Dermis microvascular lymphatic vessel endothelial cell (primary cell): ENCODE measurements at regions not wholly inside any gene's neighbourhood (a gene's known extent, or its start where the extent isn't known, plus 50 kb on each side); places are given as distances from the start of the nearest gene placed in this dataset.
"Not testable (repeated sequence)": the region's sequence is repeated elsewhere in the genome, so short reads cannot be mapped to it uniquely, and the experiment has no call there.

Source experiments
- DNase-seq, 2 donors: peaks; one replicate each; pipeline versions ENCODE4 v3.0.0 to v3.0.0-alpha.2; 2010; ENCODE audit warnings: low read depth in 2 of 2

DNA sequence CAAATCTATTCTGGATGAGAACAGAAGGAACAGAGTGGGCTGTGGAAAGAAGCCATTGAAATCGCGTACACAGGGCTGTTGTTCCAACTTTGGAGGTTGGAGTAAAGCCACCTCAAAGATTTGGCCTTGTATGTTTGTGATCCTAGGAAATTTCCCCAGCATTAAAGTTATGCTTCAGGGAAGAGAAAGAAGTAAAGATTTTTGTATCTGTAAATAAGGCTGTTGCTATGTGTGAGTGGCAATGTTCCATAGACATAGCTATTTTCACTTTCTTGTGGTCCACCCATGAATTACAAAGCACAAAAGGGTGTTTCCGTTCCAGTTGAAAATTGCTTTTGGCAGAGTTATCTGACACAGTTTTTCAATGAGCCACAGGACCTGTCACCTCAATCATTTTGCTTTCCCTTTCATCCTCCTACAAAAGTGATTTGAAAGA lies 321.3 kb downstream of the TFAP2B start:
- no peak for DNase-seq

DNA sequence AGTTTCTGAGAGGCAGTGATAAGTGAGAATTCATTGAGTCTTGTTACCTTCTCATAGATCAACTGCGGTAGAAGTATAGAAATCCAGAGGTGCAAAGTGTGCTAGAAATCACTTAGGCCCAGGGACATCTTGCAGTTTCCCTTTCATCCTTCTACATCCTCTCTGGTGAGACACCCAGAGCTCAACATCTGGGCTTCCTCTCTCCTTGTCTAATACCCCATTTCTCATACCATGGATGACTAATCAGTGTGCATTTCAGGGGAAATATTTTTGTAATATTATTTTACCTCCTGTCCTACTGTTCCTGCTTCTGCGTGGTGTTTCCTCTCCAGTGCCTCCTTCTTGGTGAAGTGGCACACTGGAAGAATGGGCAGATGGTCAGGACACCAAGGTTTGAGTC lies 322.4 kb downstream of the TFAP2B start:
- DNase-seq: no peak

DNA sequence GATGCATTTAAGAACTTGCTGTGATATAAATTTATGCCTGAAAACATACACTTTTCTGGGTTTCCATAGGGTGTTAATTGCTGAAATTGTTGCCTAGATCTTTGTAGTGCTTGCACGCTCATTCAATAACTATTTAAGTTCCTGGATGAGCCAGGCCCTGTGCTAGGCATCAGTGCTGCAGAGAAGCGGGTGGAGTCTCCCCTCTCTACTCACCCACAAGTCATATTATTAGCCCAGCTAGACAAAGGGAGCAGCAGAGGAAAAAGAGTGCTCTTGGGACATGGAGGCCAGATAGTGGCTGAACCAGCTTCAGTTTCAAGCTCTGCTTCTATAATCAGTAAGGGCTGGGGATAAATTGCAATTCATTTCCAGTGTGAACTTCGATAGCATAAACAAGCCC lies 329.1 kb downstream of the TFAP2B start:
- no peak for DNase-seq

DNA sequence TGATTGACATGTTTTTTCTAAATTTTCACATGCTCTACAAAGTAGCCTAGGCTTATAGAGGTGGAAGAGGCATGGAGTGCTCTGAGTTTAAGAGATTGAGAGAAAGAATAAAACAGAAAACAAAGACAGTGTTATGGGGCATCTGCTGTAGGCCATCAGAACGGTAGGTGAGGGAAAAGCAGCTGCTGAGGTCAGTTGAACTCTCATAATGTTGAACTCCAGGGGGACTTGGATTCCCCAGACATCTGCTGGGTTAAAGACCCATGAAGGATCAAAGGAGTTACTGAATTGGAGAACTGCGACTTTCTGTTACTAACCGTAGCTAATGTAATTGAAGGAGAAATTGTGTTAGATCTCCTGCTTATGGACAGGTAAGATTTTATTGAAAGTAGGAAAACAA lies 333.9 kb downstream of the TFAP2B start:
- DNase-seq: no peak

DNA sequence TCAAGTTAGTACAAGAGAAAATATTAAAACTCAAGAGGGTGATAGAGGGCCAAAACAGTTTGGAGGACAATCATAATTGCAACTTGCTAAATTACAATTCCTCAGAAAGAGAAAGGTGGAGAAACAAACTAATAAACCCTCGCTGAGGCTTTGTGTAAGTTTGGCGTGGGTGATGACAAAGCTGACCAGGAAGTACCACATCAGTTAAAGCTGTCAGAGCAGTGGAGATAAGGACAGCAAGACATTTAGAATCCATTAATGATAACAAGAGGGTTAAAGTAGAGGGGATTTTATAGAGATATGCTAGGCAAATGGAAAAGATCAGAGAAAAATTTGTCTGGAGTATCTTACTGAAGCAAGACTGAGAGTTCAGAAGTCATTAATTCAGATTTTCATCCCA lies 334.4 kb downstream of the TFAP2B start:
- no peak for DNase-seq

DNA sequence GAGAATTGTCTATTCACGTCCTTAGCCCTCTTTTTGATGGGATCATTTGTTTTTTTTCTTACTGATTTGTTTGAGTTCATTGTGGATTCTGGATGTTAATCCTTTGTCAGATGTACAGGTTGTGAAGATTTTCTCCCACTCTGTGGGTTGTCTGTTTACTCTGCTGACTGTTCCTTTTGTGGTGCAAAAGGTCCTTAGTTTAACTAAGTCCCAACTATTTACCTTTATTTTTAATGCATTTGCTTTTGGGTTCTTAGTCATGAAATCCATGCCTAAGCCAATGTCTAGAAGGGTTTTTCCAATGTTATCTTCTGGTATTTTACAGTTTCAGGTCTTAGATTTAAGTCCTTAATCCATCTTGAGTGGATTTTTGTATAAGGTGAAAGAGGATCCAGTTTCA lies 336.3 kb downstream of the TFAP2B start:
- DNase-seq: not testable (repeated sequence)

DNA sequence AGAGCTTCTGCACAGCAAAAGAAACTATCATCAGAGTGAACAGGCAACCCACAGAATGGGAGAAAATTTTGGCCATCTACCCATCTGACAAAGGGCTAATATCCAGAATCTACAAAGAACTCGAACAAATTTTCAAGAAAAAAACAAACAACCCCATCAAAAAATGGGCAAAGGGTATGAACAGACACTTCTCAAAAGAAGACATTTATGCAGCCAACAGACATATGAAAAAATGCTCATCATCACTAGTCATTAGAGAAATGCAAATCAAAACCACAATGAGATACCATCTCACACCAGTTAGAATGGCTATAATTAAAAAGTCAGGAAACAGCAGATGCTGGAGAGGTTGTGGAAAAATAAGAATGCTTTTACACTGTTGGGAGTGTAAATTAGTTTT lies 340.6 kb downstream of the TFAP2B start:
- DNase-seq: not testable (repeated sequence)

DNA sequence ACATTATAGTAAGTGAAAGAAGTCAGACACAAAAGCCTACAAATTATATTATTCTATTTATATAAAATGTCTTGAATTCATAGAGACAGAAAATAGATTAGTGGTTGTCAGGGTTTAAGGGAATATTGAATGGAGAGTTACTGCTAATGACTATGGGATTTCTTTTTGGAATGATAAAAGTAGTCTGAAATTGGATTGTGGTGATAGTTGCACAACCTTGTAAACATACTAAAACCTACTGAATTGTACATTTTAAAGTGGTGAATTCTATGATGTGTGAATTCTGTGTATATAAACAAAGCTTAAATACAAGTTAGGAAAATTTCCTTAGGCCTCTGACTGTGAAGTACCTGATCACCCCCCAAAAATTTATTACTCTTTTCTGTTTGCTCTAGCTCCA lies 343.1 kb downstream of the TFAP2B start:
- no peak for DNase-seq

DNA sequence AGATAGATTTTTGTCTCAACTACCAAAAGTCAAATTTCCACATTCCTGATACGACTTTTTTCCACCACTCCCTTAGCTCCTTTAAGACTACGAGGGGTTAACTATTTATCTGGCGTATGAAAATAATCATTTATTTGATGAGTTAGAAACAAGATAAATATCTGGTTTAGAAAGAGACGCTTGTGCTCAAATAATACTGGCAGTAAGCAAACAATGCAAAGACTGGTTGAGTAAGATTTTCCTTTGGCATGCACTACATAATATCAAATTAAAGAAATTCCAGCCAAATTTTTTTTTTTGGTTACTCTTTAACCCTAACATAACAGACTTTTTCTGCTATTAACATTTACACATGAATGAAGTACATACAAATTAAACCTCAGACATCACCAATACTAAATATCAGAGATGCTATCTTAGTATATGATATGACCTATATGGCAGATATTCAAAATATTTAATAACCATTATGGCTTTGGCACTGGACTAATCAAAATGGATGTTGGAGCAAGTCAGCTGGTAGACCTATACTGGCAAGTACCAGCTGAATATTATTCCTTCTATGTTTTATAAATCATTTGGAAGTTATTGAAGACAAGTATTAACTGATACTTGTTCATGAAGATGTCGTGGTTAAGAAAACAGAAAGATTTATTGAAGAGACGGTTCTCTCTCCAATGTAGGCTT lies 345.3 kb downstream of the TFAP2B start:
- no peak for DNase-seq

DNA sequence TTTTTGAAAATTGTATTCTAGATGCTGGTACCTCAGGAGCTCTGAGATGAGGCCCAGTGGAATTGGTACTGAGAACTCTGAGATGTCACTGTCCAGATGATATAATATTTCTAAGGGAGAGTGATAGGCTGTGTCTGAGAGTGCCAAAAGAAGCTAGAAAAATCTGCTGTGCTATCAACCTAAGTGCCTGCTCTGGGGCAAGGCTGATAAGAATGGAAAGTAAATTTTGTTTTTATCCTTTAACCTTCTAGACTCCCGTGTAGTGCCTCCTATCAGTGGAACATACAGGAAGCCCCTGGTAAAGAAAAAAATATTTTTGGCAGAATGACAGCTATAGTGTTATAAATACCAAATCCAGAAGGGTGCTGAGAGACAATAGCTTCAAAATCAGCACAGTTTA lies 348.2 kb downstream of the TFAP2B start:
- DNase-seq: no peak

DNA sequence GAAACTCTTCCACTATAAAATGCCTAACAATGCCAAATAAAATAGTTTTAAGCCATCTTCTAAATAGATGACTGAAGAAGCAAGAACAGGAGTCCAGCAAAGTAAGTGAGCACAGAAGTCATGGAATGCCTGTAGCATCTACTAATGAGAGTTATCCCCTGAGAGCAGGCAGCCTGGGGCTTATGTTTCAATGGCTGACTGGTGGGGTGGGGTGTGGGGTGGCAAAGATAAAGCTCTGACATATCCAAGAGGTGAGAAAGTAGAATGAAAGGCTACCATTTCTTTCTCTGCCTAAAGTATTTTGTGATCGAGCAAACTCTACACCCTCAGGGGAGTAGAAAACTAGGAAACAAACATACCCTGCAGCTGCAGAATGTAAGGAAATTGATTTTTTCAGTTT lies 348.8 kb downstream of the TFAP2B start:
- no peak for DNase-seq

DNA sequence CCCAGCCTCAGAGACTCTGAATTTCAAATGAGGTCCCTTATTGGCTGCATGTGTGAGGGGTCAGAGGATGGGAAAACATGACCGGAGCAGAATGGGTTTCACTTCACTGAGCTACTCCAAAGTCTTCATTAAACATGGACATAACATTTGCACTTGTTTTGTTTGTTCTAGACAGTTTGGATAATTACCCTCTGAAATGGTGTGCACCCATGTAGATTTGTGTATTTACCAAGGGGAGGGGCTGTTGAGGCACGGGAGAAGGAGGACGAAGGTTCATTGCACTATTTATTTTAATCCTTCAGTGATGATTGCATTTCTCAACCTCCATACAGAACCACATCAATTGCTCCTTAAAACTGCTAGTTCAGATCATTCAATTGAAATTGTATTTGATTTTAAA lies 364.2 kb downstream of the TFAP2B start:
- DNase-seq: no peak

DNA sequence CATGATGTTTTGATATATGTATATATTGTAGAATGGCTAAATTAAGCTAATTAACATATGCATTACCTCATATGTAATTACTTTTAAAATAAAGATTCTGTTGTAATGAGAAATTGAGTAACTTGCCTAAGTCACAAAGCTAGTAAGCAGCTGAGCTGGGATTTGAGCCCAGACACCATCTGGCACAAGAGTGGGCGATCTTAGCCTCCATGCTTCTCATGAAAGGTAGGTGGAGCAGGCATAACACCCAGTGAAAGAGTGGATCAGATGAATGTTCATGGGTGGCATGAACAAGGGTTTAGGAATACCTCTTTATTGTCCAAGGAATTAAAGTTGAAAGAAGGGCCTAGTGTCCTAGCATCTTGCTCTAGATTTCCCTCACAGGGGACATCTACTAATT lies 365.4 kb downstream of the TFAP2B start:
- DNase-seq: no peak

DNA sequence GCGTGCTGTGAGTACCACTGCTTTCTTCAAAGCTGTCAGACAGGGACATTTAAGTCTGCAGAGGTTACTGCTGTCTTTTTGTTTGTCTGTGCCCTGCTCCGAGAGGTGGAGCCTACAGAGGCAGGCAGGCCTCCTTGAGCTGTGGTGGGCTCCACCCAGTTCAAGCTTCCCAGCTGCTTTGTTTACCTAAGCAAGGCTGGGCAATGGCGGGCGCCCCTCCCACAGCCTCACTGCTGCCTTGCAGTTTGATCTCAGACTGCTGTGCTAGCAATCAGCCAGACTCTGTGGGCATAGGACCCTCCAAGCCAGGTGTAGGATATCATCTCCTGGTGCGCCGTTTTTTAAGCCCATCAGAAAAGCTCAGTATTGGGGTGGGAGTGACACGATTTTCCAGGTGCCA lies 374.5 kb downstream of the TFAP2B start:
- DNase-seq: not testable (repeated sequence)

DNA sequence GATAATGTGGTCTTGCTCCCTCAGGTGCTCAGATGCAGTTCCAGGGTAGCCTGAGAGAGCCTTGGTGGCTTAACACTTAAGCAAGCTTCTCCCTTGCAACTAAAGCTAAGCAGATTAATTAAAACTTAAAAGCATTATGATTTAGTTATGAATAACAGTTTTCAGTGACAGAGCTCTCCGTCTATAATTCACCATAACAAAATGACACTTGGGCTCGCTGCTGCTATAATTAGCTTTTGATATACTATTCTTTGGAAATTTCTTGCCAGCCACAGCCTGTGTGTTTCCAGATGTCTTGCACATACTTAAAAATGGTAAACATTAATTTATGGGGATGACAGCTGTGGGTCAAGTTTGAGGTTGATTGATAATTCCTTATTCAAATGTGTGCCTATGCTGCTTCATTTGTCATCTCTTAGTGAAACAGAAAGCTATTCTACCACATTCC lies 380.5 kb downstream of the TFAP2B start:
- DNase-seq: no peak

DNA sequence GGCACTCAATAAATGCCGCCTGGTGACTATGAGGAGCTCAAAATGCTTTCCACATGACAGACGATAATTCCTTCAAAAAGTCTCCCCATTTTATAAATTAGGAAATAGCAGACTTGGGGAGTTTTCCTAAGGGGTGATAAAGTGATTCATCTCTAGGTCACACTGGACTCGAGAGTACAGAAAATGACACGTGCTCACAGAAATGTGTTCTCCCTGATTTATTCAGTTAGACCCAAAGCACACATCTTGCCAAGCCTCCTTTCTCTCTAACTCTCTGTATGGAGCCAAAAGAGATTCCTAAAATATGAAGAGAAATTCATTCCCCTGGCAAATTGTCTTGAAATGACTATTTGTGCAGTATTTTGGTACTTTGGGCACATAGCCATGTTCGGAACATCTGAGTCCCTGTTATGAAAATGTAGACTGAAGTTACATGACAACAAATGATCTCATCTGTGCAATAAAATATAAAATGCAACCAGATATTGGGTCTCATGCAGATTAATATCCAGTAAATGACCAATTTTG lies 381.1 kb downstream of the TFAP2B start:
- no peak for DNase-seq

DNA sequence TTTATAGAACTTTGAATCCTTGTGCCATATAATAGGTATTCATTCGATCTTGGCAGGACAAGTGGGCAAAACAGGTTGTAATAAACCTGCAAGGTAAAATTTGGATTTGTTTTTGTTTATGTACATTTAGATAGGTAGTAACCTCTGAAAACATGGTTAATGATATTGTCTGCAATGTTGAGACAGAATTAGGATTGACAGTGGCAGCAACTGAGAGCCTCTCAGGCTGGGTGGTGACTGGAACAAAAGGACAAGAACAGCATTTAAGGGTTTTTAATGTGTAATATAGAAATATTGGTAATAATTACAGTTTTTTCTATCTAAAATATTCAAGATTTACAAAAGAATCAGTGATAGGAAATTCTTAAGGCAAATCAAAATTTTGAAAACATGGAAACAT lies 382.0 kb downstream of the TFAP2B start:
- no peak for DNase-seq

DNA sequence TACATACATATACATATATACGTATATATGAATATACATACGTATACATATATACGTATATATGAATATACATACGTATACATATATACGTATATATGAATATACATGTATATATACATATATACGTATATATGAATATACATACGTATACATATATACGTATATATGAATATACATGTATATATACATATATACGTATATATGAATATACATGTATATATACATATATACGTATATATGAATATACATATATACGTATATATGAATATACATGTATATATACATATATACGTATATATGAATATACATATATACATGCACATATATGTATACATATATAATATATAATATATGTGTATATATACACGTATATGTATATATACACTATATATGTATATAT lies 384.0 kb downstream of the TFAP2B start:
- not testable (repeated sequence) for DNase-seq

DNA sequence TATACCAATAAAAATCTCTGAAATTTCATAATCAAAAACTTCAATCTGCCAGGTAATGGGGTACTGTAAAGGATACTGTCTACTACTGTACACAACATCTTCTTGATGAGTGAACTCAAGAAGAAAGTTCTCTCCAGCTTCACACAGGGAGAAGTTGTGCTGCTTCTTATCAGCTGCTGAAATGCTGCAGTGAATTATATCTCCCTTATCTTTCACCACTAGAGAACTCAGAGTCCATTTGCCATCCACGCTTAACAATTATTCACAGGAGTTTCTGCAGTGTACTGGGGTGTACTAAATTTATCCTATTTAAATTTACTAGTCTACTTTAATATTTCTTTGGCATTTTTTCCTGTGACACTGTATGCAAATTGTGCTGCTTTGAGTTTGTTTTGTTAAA lies 384.8 kb downstream of the TFAP2B start:
- no peak for DNase-seq

DNA sequence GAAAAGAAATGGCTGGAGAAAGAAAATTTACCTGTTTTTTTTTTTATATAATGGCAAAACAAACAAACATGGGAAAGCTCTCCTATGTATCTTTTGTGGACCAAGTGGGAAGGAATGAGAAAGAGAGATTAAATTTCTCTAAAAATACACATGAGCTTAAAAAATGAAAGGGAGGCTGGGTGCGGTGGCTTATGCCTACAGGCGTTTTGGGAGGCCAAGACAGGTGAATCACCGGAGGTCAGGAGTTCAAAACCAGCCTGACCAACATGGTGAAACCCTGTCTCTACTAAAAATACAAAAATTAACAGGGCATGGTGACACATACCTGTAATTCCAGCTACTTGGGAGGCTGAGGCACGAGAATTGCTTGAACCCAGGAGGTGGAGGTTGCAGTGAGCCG lies 388.0 kb downstream of the TFAP2B start:
- DNase-seq: not testable (repeated sequence)

DNA sequence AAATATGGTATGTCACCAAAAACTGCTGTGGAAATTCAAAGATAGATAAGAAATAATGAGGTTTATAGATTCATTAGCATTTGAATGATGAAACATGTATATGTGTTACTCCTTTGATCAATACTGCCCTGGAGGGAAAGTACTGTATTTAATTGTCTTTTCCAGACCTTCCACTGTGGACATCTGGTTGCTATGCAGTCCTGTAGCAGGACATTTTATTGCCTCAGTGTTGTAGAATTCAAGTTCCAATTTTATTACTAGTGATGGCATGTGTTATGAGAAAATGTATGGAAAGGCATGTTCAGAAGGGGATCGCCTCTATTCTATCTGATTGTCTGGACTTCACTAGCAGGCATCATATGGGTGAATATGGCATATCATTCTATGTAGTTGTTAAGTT lies 391.0 kb downstream of the TFAP2B start:
- DNase-seq: no peak

DNA sequence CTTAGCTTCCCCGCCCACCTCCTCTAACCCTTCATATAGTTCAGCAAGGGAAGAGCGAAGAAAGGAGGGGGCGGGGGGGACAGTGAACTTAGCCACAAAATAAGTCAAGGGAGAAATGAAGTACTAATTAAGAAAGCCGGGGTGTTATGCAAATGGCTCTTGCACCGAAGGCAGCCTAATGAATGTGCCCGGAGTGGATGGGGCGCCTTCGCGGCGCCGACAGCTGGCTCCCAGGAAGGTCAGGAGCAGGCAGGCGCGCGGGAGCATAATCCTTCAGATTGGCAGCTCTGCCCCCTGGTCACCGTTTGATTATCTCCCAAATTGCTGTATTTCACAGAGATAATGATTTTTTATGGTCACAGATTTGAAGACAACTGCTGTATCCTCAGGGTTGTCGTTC lies 395.1 kb downstream of the TFAP2B start:
- DNase-seq: no peak

DNA sequence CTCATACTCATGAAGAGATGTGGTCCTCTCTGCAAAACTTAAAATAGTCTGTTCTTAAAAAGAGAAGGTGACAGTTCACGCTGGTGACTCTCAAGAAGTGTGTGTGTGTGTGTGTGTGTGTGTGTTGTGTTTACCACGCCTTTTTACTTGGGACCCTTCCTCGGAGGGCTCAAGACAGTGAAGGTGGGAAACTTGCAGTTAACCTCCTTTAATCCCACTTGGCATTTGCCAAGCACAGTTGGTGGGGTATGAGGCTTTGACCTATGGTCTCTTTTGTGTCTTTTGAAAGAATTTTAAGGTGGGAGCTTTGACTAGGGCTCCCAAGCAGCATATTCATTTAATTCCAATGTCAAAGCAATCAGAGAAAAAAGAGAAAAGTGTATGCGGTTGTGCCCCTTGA lies 395.8 kb downstream of the TFAP2B start:
- no peak for DNase-seq

DNA sequence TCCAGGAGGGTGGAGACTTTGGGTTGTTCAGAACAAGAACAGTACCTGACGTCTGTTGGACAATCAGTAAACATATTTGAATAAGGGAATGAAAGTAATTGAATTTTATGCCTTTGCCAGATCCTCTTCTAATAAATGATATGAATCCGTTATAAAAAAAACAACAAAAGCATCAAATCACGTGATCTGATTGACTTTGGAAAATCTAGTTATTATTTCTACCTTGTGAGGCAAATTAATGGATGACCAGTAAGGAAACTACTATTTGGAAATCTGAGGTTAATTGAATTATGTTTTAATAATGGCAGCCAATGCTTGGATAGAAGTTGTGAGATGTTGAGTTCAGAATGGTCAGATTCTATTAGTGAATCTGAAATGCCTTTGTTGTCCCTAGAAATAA lies 399.5 kb downstream of the TFAP2B start:
- DNase-seq: no peak
